Activated CD8-positive, alpha-beta memory T cell treated with anti-CD3 and anti-CD28 coated beads, Interleukin-2, amount 50 U/mL, for 1 hour (primary cell): ENCODE measurements at regions not wholly inside any gene's neighbourhood (a gene's known extent, or its start where the extent isn't known, plus 50 kb on each side); places are given as distances from the start of the nearest gene placed in this dataset.
"Not testable (repeated sequence)": the region's sequence is repeated elsewhere in the genome, so short reads cannot be mapped to it uniquely, and the experiment has no call there.

Experiments used
- DNase-seq: peaks from one replicate; pipeline ENCODE4 v3.0.0-alpha.2; 2020; ENCODE audit errors: extremely low read depth

- no peak for DNase-seq
Observed at GRCh38 chr15:92753591-92753990, 98.0 kb upstream of the FAM174B start.

- no peak for DNase-seq
Observed at GRCh38 chr15:92763459-92763858, 107.9 kb upstream of the FAM174B start.

DNA sequence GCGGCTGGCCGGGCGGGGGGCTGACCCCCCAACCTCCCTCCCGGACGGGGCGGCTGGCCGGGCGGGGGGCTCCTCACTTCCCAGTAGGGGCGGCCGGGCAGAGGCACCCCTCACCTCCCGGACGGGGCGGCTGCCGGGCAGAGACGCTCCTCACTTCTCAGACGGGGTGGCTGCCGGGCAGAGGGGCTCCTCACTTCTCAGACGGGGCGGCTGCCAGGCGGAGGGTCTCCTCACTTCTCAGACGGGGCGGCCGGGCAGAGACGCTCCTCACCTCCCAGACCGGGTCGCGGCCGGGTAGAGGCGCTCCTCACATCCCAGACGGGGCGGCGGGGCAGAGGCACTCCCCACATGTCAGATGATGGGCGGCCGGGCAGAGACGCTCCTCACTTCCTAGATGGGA is 112.6 kb upstream of the FAM174B start:
- not testable (repeated sequence) for DNase-seq

DNA sequence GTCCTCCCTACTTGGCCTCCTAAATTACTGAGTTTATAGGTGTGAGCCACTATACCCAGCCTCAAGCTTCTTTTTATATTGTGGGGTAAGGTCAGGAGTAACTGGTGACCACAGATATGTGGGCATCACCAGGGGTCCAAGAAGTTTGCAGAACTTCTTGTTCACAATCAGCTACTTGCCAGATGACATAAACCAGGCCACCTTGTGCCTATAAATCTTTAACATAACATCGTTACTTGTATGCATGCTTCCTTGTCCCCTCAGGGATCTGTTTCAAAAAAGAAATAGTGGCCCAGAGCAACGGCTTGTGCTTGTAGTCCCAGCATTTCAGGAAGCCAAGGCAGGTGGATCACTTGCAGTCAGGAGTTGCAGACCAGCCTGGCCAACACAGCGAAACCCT is 115.1 kb upstream of the FAM174B start:
- no peak for DNase-seq

GRCh38 chr15:92772061-92772460 is 116.5 kb upstream of the FAM174B start:
- DNase-seq: no peak

- no peak for DNase-seq
Observed at GRCh38 chr15:92772626-92773244, 117.2 kb upstream of the FAM174B start.

DNA sequence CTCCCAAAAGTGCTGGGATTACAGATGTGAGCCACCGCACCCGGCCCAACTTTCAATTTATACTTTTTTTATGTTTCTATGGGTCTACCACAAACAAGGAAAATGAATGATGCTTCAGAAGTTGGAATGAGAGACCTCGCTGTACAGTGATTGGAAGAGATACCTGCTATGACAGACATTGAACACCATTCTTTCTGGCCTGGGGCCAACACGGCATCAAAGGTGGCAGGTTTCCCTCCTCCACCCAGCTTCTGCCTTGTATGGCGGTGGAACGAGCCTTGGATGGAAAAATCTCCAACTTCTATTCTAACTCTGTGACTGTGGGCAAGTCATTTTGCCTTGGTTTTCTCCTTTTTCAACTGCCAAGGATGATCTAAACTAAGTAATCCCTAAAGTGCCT is 117.8 kb upstream of the FAM174B start:
- DNase-seq: no peak

GRCh38 chr15:92779874-92780273 is 120.2 kb upstream of the CHD2 start:
- DNase-seq: no peak

DNA sequence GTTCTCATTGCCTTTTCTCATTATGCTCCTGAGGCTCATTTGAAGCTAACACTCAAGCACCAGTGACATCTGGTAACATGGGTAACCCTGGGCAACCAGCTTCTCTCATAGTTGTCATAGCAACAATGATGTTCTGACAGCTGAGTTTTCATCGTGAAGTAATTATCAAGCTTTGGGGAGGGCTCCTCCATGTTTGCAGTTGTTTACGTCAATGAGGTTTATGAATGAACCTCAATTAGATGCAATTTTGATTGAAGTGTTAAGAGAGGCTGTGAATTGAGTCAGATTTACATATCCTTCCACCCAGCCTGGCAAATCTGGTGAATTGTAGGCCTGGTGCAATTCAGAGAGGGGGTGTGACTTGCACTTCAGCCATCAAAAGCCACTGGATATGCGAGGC is 119.3 kb upstream of the CHD2 start:
- no peak for DNase-seq

GRCh38 chr15:92781925-92782453 is 118.1 kb upstream of the CHD2 start:
- DNase-seq: no peak

GRCh38 chr15:92787116-92787515 is 113.0 kb upstream of the CHD2 start:
- DNase-seq: no peak

DNA sequence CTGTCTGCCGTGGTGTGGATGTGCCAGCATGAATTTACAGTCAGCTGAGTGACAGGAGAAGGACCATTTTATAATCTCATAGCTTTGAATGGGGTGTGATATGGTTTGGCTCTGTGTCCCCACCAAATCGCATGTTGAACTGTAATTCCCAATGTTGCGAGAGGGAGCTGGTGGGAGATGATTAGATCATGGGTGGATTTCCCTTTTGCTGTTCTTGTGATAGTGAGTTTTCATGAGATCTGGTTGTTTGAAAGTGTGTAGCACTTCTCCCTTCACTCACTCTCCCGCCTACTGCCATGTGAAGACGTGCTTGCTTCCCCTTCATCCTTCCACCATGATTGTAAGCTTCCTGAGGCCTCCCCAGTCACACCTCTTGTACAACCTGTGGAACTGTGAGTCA is 111.9 kb upstream of the CHD2 start:
- no peak for DNase-seq

GRCh38 chr15:92788793-92789192 is 111.3 kb upstream of the CHD2 start:
- not testable (repeated sequence) for DNase-seq

GRCh38 chr15:92796161-92796611 is 103.9 kb upstream of the CHD2 start:
- DNase-seq: no peak

DNA sequence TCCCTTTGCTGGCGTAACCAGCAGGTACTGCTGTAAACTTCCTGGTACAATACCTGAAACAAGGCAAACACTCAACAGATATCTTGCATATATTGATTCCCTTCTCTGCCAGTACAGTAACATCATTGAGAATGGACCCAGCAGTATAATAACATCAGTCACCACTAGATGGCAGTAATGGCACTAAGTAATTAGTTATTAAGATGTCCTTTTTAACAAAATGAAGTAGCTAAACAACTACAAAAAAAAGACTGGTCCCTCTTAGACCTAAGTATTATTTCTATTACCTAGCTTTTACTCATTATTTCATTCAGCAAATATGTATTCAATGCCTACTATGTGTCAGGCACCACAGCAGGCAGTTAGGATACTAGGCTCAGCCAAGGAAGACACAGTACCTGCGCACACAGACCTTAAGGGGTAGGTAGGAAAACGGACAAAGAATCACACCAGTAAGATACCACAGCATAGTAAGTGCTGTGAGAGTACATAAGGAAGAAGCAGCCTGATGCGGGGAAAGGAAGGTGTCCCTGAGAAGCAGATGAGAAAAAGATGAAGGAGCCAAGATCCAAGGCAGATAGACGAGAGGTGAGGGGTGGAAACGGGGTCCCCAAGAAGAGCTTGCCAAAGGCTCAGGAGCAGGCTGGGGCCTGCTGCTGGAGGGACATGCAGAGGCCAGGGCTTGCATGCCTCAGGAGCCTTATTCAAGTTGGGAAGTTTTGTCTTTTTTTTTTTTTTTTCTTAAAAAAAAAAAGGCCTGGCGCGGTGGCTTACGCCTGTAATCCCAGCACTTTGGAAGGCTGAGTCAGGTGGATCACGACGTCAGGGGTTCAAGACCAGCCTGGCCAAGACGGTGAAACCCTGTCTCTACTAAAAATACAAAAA is 102.7 kb upstream of the CHD2 start:
- DNase-seq: no peak

GRCh38 chr15:92800013-92800412 is 100.1 kb upstream of the CHD2 start:
- no peak for DNase-seq

- DNase-seq: not testable (repeated sequence)
Observed at GRCh38 chr15:92800416-92801055, 99.6 kb upstream of the CHD2 start.

DNA sequence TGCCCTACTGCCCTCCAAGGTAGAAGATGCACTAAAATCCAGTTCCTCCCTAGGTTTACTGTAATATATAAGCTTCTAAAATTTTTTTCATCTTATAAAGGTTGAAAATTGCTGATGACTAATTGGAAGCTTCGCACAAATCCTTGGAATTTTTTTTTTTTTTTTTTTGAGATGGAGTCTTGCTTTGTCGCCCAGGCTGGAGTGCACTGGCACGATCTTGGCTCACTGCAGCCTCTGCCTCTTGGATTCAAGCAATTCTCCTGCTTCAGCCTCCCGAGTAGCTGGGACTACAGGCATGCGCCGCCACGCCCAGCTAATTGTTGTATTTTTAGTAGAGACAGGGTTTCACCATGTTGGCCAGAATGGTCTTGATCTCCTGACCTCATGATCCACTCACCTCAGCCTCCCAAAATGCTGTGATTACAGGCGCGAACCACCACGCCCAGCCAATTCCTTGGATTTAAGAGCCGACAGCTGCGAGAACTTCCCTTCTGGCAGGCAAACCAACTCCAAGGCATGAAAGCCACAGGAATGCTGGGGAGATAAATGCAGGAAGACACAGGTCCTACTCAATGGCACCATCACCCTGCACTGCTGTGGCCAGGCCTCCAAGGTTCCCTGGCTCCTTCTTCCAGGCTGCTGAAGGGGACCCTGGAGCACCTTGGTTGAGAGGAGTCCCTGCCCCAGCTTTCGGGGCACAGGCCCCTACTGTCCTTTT is 98.9 kb upstream of the CHD2 start:
- not testable (repeated sequence) for DNase-seq

DNA sequence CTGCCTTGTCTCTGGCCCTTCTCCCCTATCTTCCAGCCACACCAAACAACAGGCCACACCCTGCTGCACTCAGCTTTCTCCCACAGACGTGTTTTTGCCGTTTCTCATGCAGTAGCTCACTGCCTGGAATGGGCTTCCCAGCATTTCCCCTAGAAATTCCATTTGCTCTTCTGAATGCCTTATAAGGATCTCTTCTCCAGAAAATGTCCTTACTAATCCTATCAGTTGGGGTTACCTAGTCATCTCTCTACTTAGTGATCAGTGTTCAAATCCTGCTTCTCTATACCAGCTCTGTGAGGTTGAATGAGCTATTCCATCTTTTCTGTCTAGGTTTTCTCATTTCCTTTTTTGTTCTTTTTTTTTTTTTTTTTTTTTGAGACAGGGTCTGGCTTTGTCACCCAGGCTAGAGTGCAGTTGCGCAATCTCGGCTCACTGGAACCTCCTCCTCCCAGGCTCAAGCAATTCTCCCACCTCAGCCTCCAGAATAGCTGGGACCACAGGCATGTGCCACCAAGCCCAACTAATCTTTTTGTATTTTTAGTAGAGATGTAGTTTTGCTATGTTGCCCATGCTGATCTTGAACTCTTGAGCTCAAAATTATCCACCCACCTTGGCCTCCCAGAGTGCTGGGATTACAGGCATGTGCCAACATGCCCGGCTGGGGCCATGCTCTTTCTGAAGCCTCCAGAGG is 98.2 kb upstream of the CHD2 start:
- no peak for DNase-seq

GRCh38 chr15:92803536-92803851 is 96.6 kb upstream of the CHD2 start:
- DNase-seq: no peak

DNA sequence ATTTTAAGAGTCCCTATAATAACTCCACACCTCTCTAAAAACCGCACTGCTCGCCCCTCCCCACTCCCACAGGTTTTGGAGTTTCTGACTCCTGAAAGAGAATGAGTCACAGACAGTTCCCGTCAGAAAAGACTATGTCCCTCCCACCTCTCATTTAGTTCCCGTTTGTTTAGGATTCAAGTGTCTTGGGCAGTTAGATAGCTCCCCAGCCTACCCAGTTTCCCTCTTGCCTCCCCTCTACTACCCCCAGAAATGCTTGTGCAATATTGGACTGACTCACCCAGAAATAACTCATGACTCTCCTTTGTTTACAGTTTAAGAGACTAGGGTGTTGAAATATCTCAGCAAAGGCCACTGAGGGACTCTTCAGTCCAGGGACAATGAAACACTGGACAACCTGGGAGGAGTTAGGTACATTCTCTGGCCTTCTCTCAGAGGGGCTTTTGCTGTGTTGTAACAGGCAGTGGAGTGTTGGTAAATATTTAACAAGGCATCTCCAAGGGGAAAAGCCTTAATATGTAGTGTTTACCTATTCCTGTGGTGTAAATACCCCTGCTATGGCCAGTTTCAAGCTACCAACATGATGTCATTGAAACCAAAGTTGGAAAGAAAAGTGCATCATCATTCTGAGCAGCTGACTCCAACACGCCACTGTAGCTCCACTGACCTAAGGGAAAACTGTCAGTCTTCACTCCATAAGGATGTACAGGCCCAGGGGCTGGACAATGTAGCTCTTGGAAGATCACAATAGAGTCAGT is 96.1 kb upstream of the CHD2 start:
- no peak for DNase-seq
